ENCODE measurements at regions not wholly inside any gene's neighbourhood (a gene's known extent, or its start where the extent isn't known, plus 50 kb on each side); places are given as distances from the start of the nearest gene placed in this dataset.

GRCh38 chr5:63727583-63727982 is 234.7 kb downstream of the HTR1A start:
- TF ChIP-seq POLR2AphosphoS5 (IDR thresholded peaks at IDR 0.05) = no peak
- TF ChIP-seq CTCF (IDR thresholded peaks at IDR 0.05) = no peak
- no peak for TF ChIP-seq POLR2A (IDR thresholded peaks at IDR 0.05)

Data from suprapubic skin (tissue), 4 donors.